ENCODE measurements at regions not wholly inside any gene's neighbourhood (a gene's known extent, or its start where the extent isn't known, plus 50 kb on each side); places are given as distances from the start of the nearest gene placed in this dataset.

DNA sequence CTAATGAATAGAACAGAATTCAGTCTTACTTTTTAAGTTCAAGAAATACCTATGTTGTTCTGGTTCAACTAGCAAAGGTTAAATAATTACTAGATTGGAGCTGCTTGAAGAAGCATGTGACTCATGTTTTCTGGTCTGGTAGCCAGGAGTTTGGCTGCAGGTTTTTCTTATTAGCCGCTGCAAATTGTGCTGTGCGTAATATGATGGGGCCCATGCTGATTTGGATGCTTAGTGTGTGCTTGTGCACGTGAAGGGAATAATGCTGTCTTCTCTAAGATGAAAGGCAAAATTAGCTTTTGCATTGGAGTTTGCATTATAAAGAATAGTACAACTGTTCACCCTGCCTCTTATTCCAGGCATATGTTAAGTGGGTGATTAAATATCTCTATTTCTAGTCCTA is 219.6 kb downstream of the SNCA start:
- DNase-seq (ENCODE audit: low read depth, low spot score) (no peak), FAIRE-seq (no peak)
- BruUV-seq (replicated peaks): no TSS peak

DNA sequence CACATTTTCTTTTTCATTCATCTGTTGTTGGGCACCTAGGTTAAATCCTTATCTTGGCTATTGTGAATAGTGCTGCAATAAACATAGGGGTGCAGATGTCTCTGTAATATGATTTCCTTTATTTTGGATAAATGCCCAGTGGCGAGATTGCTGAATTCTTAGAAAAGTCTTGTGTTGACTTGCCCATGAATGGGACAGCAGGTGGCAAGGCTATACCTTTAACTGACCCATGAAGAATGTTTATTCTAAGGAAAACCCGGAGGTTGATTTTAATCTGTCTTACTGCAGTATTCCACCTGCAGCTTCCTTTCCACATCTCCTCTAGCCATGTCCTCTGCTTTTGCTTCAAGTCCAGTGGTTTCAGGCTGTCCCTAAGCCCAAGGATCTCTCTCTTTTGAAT is 220.6 kb downstream of the SNCA start:
- Histone ChIP-seq H3K79me2 (ENCODE audit: control insufficient read depth, insufficient read depth, low read length) (no peaks in the 10 kb centered on the region), H3K27ac (ENCODE audit: insufficient read depth, low read depth, low read length) (no peak overlapping the region), H3K9me1 (replicated peaks; ENCODE audit: control insufficient read depth, extremely low read depth, insufficient read depth, low read length) (no peaks in the 10 kb centered on the region), H3K4me1 (ENCODE audit: control insufficient read depth, extremely low read depth, insufficient read depth, low read length) (no peaks in the 10 kb centered on the region), H3K4me3 (replicated peaks in 1 of 3; ENCODE audit: insufficient read depth in 1 of 3, low read depth in 1 of 3, low read length in 3 of 3) (no peak overlapping the region), H3K9ac (replicated peaks; ENCODE audit: extremely low read depth, insufficient read depth, low read length) (no peak overlapping the region), H3K27me3 (ENCODE audit: control insufficient read depth in 2 of 2, insufficient read depth in 2 of 2, low read length in 2 of 2) (no peaks in the 10 kb centered on the region), H3K4me2 (ENCODE audit: insufficient read depth, low read length) (no peak overlapping the region), H3K9me3 (replicated peaks; ENCODE audit: control insufficient read depth, insufficient read depth, low read length) (no peaks in the 10 kb centered on the region), H3K36me3 (ENCODE audit: control insufficient read depth in 2 of 2, extremely low read depth in 1 of 2, insufficient read depth in 2 of 2, low read length in 2 of 2) (no peaks in the 10 kb centered on the region), H4K20me1 (replicated peaks; ENCODE audit: control insufficient read depth, extremely low read depth, insufficient read depth, low read length) (no peaks in the 10 kb centered on the region), H2AFZ (ENCODE audit: low read depth, low read length) (no peak overlapping the region)
- no peak for FAIRE-seq
- peak; percentile 12 for DNase-seq (ENCODE audit: low read depth, low spot score)
- CTCF ChIA-PET: interaction anchor here (0.9 to 1.3 kb wide), 2 partner anchors 8 to 9 kb away, joined by 3 read pairs; no protein-coding TSS in a partner anchor
- no TSS peak for BruUV-seq (replicated peaks)
- intact Hi-C loops (cut with micrococcal nuclease) (no loop called here), dilution Hi-C loops (cut with MboI; ENCODE audit: extremely low pct_ligation_motif_present, low sequenced_read_pairs) (no loop called here)
- TF ChIP-seq POLR2AphosphoS5 (IDR thresholded peaks at IDR 0.05; ENCODE audit: insufficient read depth, low read depth, low read length): no peak
- no peak for TF ChIP-seq POLR2A (IDR thresholded peaks at IDR 0.05; ENCODE audit: low read depth, low read length)
- TF ChIP-seq GATA2 (IDR thresholded peaks at IDR 0.05; ENCODE audit: insufficient read depth, insufficient read length, low read depth, low read length): no peak
- no peak for TF ChIP-seq EZH2 (IDR thresholded peaks at IDR 0.05; ENCODE audit: borderline replicate concordance, low read depth, low read length, severe bottlenecking)
- TF ChIP-seq, protein P1, sequence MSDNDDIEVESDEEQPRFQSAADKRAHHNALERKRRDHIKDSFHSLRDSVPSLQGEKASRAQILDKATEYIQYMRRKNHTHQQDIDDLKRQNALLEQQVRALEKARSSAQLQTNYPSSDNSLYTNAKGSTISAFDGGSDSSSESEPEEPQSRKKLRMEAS (IDR thresholded peaks at IDR 0.05; ENCODE audit: insufficient read depth, insufficient read length): no peak
- TF ChIP-seq, protein P2, sequence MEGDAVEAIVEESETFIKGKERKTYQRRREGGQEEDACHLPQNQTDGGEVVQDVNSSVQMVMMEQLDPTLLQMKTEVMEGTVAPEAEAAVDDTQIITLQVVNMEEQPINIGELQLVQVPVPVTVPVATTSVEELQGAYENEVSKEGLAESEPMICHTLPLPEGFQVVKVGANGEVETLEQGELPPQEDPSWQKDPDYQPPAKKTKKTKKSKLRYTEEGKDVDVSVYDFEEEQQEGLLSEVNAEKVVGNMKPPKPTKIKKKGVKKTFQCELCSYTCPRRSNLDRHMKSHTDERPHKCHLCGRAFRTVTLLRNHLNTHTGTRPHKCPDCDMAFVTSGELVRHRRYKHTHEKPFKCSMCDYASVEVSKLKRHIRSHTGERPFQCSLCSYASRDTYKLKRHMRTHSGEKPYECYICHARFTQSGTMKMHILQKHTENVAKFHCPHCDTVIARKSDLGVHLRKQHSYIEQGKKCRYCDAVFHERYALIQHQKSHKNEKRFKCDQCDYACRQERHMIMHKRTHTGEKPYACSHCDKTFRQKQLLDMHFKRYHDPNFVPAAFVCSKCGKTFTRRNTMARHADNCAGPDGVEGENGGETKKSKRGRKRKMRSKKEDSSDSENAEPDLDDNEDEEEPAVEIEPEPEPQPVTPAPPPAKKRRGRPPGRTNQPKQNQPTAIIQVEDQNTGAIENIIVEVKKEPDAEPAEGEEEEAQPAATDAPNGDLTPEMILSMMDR (IDR thresholded peaks at IDR 0.05; ENCODE audit: extremely low read depth in 1 of 2, insufficient read depth in 1 of 2, low read depth in 1 of 2, low read length in 2 of 2): no peak
- TF ChIP-seq FOS (IDR thresholded peaks at IDR 0.05; ENCODE audit: borderline replicate concordance, insufficient read depth, low read length): no peak
- no peak for TF ChIP-seq JUN (IDR thresholded peaks at IDR 0.05; ENCODE audit: borderline replicate concordance, insufficient read depth, insufficient read length, low read depth)
- no peak for TF ChIP-seq MYC (IDR thresholded peaks at IDR 0.05; ENCODE audit: low read depth, low read length)
- POLR2A ChIA-PET: no interaction called here

More for the DNA sequence above, 219.6 kb downstream of the SNCA start:
- Histone ChIP-seq H3K4me1 (ENCODE audit: control insufficient read depth, extremely low read depth, insufficient read depth, low read length) (no peaks in the 10 kb centered on the region), H3K36me3 (ENCODE audit: control insufficient read depth in 2 of 2, extremely low read depth in 1 of 2, insufficient read depth in 2 of 2, low read length in 2 of 2) (no peaks in the 10 kb centered on the region), H3K27me3 (ENCODE audit: control insufficient read depth in 2 of 2, insufficient read depth in 2 of 2, low read length in 2 of 2) (no peaks in the 10 kb centered on the region), H2AFZ (ENCODE audit: low read depth, low read length) (no peak overlapping the region), H3K27ac (ENCODE audit: insufficient read depth, low read depth, low read length) (no peak overlapping the region), H3K4me2 (ENCODE audit: insufficient read depth, low read length) (no peak overlapping the region), H4K20me1 (replicated peaks; ENCODE audit: control insufficient read depth, extremely low read depth, insufficient read depth, low read length) (no peaks in the 10 kb centered on the region), H3K9me3 (replicated peaks; ENCODE audit: control insufficient read depth, insufficient read depth, low read length) (no peaks in the 10 kb centered on the region), H3K4me3 (replicated peaks in 1 of 3; ENCODE audit: insufficient read depth in 1 of 3, low read depth in 1 of 3, low read length in 3 of 3) (no peak overlapping the region), H3K9me1 (replicated peaks; ENCODE audit: control insufficient read depth, extremely low read depth, insufficient read depth, low read length) (no peaks in the 10 kb centered on the region), H3K9ac (replicated peaks; ENCODE audit: extremely low read depth, insufficient read depth, low read length) (no peak overlapping the region), H3K79me2 (ENCODE audit: control insufficient read depth, insufficient read depth, low read length) (no peaks in the 10 kb centered on the region)
- TF ChIP-seq POLR2A (IDR thresholded peaks at IDR 0.05; ENCODE audit: low read depth, low read length): no peak
- ChIA-PET POLR2A (no interaction called here), CTCF (interaction anchor here (0.9 kb wide), 1 partner anchor 10 kb away, joined by 3 read pairs; no protein-coding TSS in a partner anchor)
- intact Hi-C loops (cut with micrococcal nuclease): no loop called here
- dilution Hi-C loops (cut with MboI; ENCODE audit: extremely low pct_ligation_motif_present, low sequenced_read_pairs): no loop called here
